PFSK-1 (cell line): ENCODE measurements at regions not wholly inside any gene's neighbourhood (a gene's known extent, or its start where the extent isn't known, plus 50 kb on each side); places are given as distances from the start of the nearest gene placed in this dataset.

Experiments
- POLR2AphosphoS5 ChIP-seq: IDR thresholded peaks from 2 replicates; pipeline ENCODE4 v1.6.1; 2012; ENCODE audit warnings: low read depth, mild to moderate bottlenecking, control low read depth, low read length, moderate library complexity
- SIN3A ChIP-seq: IDR thresholded peaks from 2 replicates; pipeline ENCODE4 v1.6.1; 2012; ENCODE audit warnings: mild to moderate bottlenecking, low read length, moderate library complexity, borderline replicate concordance; ENCODE audit not compliant: insufficient read depth
- TAF1 ChIP-seq: IDR thresholded peaks from 2 replicates; pipeline ENCODE4 v1.6.1; 2012; ENCODE audit warnings: low read length, control low read depth, borderline replicate concordance; ENCODE audit not compliant: insufficient read depth
- TF ChIP-seq, protein P1 (sequence below), 2 experiments: IDR thresholded peaks; 2 replicates each; pipeline versions ENCODE4 v1.6.1 to v1.8.0; 2011 to 2012; ENCODE audit warnings: low read depth in 2 of 2, low read length in 2 of 2, control low read depth in 1 of 2, inconsistent platforms in 1 of 2, mild to moderate bottlenecking in 1 of 2, moderate library complexity in 1 of 2; ENCODE audit not compliant: insufficient read depth in 1 of 2

DNA sequence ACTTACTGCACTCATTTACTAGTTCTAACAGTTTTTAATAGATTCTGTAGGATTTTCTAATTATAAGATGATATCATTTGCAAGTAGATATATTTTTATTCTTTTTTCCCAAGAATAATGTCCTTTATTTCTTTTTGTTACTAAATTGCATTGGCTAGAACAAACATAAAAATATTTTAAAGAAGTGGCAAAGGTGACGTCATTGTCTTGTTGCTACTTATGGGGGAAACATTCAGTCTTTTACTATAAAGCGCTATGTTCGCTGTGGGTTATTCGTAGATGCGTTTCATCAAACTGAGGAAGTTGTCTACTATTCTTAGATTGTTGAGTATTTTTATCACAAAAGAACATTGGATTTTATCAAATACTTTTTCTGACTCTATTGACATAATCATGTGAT lies 765.2 kb upstream of the POU3F3 start:
- TF ChIP-seq POLR2AphosphoS5 (no peak), SIN3A (no peak), TAF1 (no peak)
- TF ChIP-seq, protein P1, sequence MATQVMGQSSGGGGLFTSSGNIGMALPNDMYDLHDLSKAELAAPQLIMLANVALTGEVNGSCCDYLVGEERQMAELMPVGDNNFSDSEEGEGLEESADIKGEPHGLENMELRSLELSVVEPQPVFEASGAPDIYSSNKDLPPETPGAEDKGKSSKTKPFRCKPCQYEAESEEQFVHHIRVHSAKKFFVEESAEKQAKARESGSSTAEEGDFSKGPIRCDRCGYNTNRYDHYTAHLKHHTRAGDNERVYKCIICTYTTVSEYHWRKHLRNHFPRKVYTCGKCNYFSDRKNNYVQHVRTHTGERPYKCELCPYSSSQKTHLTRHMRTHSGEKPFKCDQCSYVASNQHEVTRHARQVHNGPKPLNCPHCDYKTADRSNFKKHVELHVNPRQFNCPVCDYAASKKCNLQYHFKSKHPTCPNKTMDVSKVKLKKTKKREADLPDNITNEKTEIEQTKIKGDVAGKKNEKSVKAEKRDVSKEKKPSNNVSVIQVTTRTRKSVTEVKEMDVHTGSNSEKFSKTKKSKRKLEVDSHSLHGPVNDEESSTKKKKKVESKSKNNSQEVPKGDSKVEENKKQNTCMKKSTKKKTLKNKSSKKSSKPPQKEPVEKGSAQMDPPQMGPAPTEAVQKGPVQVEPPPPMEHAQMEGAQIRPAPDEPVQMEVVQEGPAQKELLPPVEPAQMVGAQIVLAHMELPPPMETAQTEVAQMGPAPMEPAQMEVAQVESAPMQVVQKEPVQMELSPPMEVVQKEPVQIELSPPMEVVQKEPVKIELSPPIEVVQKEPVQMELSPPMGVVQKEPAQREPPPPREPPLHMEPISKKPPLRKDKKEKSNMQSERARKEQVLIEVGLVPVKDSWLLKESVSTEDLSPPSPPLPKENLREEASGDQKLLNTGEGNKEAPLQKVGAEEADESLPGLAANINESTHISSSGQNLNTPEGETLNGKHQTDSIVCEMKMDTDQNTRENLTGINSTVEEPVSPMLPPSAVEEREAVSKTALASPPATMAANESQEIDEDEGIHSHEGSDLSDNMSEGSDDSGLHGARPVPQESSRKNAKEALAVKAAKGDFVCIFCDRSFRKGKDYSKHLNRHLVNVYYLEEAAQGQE (IDR thresholded peaks at IDR 0.05; ENCODE audit: insufficient read depth in 1 of 2, low read depth in 2 of 2, low read length in 2 of 2) = no peak
